Panc1 (cell line): ENCODE measurements at regions not wholly inside any gene's neighbourhood (a gene's known extent, or its start where the extent isn't known, plus 50 kb on each side); places are given as distances from the start of the nearest gene placed in this dataset.

Source experiments
- ATAC-seq: fragments of 200-7000 bp; cut with Tn5 transposase; 2 replicates; pipeline ENCODE4 v1.9.1; 2020; ENCODE audit warnings: mild to moderate bottlenecking, moderate library complexity
- BruUV-seq: library from RNA; stranded (reverse); fragments of 400-500 nt; replicated peaks from 2 replicates; lab custom pipeline; 2021; lab: Mats Ljungman, UMichigan
- CTCF ChIA-PET: fragments of 300-600 bp; sonication (Branson Sonifier 250); formaldehyde crosslinking; loops from one replicate; lab custom pipeline; 2022; ENCODE audit warnings: antibody characterized with exemption; lab: Charles Lee
- POLR2A ChIA-PET: fragments of 300-600 bp; sonication (Branson Sonifier 250); formaldehyde crosslinking; loops from one replicate; lab custom pipeline; 2022; ENCODE audit warnings: antibody characterized with exemption; lab: Charles Lee
- DNase-seq: peaks from one replicate; pipeline ENCODE4 v3.0.0-alpha.2; 2010; ENCODE audit warnings: low read depth, low spot score
- H3K27ac ChIP-seq: 2 replicates; pipeline ENCODE4 v1.5.1; 2011; ENCODE audit warnings: mild to moderate bottlenecking, low read length, inconsistent platforms
- H3K27me3 ChIP-seq: fragments of 200-500 bp; sonication (Bioruptor generic); 2 replicates; pipeline ENCODE4 v1.6.0; 2014; ENCODE audit warnings: low read length, inconsistent platforms; ENCODE audit not compliant: control insufficient read depth, insufficient read depth
- H3K36me3 ChIP-seq: fragments of 200-500 bp; sonication (Bioruptor generic); 2 replicates; pipeline ENCODE4 v1.5.1; 2014; ENCODE audit warnings: inconsistent platforms, mild to moderate bottlenecking, low read length, moderate library complexity; ENCODE audit not compliant: control insufficient read depth, insufficient read depth
- H3K4me1 ChIP-seq: 2 replicates; pipeline ENCODE4 v1.5.1; 2011; ENCODE audit warnings: inconsistent platforms, mild to moderate bottlenecking, low read length, moderate library complexity; ENCODE audit not compliant: control insufficient read depth, insufficient read depth
- H3K4me3 ChIP-seq, 2 experiments: 2 replicates each; pipeline ENCODE4 v1.5.1; 2011 to 2012; ENCODE audit warnings: low read depth in 2 of 2, low read length in 2 of 2, mild to moderate bottlenecking in 2 of 2, inconsistent platforms in 1 of 2, moderate library complexity in 1 of 2
- H3K9me3 ChIP-seq: fragments of 200-500 bp; sonication (Bioruptor generic); 2 replicates; pipeline ENCODE4 v1.5.1; 2014; ENCODE audit warnings: low read depth, mild to moderate bottlenecking, inconsistent platforms, low read length, moderate library complexity; ENCODE audit not compliant: control insufficient read depth, insufficient read depth
- CTCF ChIP-seq: fragments of 450-650 bp; IDR thresholded peaks from 2 replicates; pipeline ENCODE4 v1.5.1; 2017; ENCODE audit warnings: mild to moderate bottlenecking
- POLR2AphosphoS5 ChIP-seq: IDR thresholded peaks from 2 replicates; pipeline ENCODE4 v1.6.1; 2012; ENCODE audit warnings: mild to moderate bottlenecking, low read depth, low read length, moderate library complexity
- REST ChIP-seq, 2 experiments: IDR thresholded peaks; 2 replicates each; pipeline ENCODE4 v1.6.1; 2011 to 2012; ENCODE audit warnings: low read depth in 2 of 2, control low read depth in 1 of 2, low read length in 1 of 2, mild to moderate bottlenecking in 1 of 2, moderate library complexity in 1 of 2; ENCODE audit not compliant: insufficient read depth in 1 of 2
- SIN3A ChIP-seq: IDR thresholded peaks from 2 replicates; pipeline ENCODE4 v1.6.1; 2012; ENCODE audit warnings: low read depth, mild to moderate bottlenecking, low read length, moderate library complexity, borderline replicate concordance; ENCODE audit not compliant: insufficient read depth
- TCF7L2 ChIP-seq: IDR thresholded peaks from 2 replicates; pipeline ENCODE4 v1.6.1; 2011; ENCODE audit warnings: mild to moderate bottlenecking, low read depth, low read length, inconsistent platforms
- in situ Hi-C: cut with HindIII; loops from 2 replicates; pipeline ENCODE4 v1.10.0; 2016; ENCODE audit warnings: low sequenced_read_pairs, low pct_unique_long_range_greater_than_20kb
- intact Hi-C: fragments of 100-400 bp; cut with micrococcal nuclease; formaldehyde crosslinking; loops from one replicate; pipeline ENCODE4 v1.10.0; 2022; ENCODE audit not compliant: unreplicated experiment

- no TSS peak for BruUV-seq
- in situ Hi-C loops (no loop called here), intact Hi-C loops (no loop called here)
- no peaks in the 10 kb centered on the region for H3K4me1 ChIP-seq
- H3K27ac ChIP-seq: no peak overlapping the region
- POLR2A ChIA-PET: no interaction called here
- H3K27me3 ChIP-seq: no peaks in the 10 kb centered on the region
- TF ChIP-seq REST (IDR thresholded peaks at IDR 0.05; ENCODE audit: insufficient read depth in 1 of 2, low read depth in 2 of 2, low read length in 1 of 2) (no peak), POLR2AphosphoS5 (no peak), SIN3A (no peak), TCF7L2 (no peak), CTCF (no peak)
- no peak for DNase-seq
- ATAC-seq: no peak
- H3K36me3 ChIP-seq: no peaks in the 10 kb centered on the region
- H3K4me3 ChIP-seq: no peak overlapping the region
- CTCF ChIA-PET: no interaction called here
- H3K9me3 ChIP-seq: no peaks in the 10 kb centered on the region
These were observed 916.1 kb upstream of the POT1 start for GRCh38 chr7:125845686-125846085.

DNA sequence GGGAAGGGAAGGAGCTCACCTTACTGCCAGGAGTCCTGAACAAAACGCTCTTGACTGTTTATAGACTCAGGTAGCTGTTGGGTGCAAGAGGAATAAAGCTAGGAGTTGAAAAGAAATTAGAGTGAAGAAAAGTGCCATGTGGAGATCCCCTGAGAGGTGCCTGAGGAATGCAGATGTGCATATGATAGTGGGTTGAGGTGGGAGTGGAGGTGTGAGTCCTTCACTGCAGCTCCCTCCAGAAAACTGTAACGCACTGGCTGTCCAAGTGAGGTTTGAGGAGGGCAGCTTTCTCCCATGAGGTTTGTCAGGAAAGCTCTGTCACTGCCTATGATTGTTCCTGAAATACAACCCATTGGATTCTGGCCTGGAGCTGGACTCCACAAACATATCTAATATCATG is 904.8 kb upstream of the POT1 start:
- DNase-seq (no peak), ATAC-seq (no peak)
- H3K27me3 ChIP-seq: no peaks in the 10 kb centered on the region
- intact Hi-C loops: no loop called here
- POLR2A ChIA-PET: no interaction called here
- no peaks in the 10 kb centered on the region for H3K9me3 ChIP-seq
- no peak overlapping the region for H3K4me3 ChIP-seq
- BruUV-seq: no TSS peak
- CTCF ChIA-PET: no interaction called here
- TF ChIP-seq POLR2AphosphoS5 (no peak), REST (IDR thresholded peaks at IDR 0.05; ENCODE audit: insufficient read depth in 1 of 2, low read depth in 2 of 2, low read length in 1 of 2) (no peak), SIN3A (no peak)
- H3K27ac ChIP-seq: no peak overlapping the region
- no peaks in the 10 kb centered on the region for H3K36me3 ChIP-seq
- H3K4me1 ChIP-seq: no peaks in the 10 kb centered on the region
- in situ Hi-C loops: no loop called here
